Urothelium cell line (cell line): ENCODE measurements at regions not wholly inside any gene's neighbourhood (a gene's known extent, or its start where the extent isn't known, plus 50 kb on each side); places are given as distances from the start of the nearest gene placed in this dataset.

Source experiments
- DNase-seq: peaks from one replicate; pipeline ENCODE4 v3.0.0; 2011; ENCODE audit warnings: low spot score, mixed read lengths
- FAIRE-seq: peaks from 2 replicates; lab custom pipeline; 2011; peaks lifted over from hg19 to GRCh38; lab: Jason Lieb, UNC

DNA sequence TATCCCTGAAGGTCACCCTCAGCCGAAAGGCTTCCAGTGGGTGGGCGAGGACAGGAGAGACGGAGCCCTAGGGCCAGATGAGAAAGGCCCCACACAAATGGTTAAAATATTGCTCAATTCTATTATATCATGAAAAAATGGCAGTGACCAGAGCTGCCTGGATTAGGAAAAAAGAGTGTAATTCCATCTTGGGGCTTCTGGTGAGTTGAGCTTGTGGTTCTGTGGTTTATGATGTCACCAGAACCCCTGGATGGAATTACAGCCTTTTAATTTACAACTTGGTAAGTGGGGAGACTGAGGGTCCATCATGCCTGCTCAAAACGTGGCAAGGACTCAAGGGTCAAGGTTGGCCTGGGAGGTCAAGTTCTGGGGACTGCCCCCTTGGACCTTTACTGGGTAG is 55.5 kb upstream of the STC2 start:
- DNase-seq (no peak), FAIRE-seq (no peak)

DNA sequence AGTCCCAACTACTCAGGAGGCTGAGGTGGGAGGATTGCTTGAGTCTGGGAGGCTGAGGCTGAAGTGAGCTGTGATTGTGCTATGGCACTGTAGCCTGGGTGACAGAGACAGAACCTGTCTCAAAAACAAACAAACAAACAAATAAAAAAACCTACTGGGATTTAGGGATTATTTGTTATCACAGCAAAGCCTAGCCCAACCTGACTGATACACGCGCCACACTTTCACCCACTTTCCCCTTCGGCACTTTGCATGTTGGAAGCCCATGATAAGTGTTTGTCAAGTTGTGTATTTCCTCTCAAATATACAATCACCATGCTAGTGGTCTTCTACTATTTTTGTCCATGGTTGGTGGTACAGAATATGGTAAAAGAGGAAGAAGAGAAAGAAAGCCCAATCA is 50.5 kb upstream of the STC2 start:
- FAIRE-seq (no peak), DNase-seq (no peak)
